ENCODE measurements at regions not wholly inside any gene's neighbourhood (a gene's known extent, or its start where the extent isn't known, plus 50 kb on each side); places are given as distances from the start of the nearest gene placed in this dataset.

DNA sequence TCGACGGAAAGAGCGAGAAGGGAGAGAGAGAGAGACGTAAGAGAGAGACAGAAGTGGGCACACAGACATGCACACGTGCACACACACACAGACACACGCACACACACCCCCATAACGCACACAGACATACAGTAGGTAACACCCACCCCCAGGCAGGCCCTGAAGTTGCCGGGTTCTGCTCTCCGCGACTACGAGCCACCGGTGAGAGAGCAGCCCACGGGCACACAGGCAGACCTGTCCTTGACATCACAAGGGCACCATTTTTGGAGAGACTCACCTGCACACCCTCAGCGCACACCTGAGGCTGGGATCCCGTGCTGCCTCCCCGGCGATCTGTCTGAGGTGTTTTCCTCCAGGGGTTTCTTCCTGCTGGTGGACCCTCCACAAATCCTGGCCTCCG, 1171.0 kb upstream of the PCDH10 start:
- TF ChIP-seq, protein P1, sequence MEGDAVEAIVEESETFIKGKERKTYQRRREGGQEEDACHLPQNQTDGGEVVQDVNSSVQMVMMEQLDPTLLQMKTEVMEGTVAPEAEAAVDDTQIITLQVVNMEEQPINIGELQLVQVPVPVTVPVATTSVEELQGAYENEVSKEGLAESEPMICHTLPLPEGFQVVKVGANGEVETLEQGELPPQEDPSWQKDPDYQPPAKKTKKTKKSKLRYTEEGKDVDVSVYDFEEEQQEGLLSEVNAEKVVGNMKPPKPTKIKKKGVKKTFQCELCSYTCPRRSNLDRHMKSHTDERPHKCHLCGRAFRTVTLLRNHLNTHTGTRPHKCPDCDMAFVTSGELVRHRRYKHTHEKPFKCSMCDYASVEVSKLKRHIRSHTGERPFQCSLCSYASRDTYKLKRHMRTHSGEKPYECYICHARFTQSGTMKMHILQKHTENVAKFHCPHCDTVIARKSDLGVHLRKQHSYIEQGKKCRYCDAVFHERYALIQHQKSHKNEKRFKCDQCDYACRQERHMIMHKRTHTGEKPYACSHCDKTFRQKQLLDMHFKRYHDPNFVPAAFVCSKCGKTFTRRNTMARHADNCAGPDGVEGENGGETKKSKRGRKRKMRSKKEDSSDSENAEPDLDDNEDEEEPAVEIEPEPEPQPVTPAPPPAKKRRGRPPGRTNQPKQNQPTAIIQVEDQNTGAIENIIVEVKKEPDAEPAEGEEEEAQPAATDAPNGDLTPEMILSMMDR (IDR thresholded peaks at IDR 0.05; ENCODE audit: low read depth, low read length): no peak
- TF ChIP-seq POLR2A (IDR thresholded peaks at IDR 0.05; ENCODE audit: extremely low read depth, insufficient read length): no peak
- no peak for TF ChIP-seq MYC (IDR thresholded peaks at IDR 0.05; ENCODE audit: low read depth, low read length)
- TF ChIP-seq, protein P2, sequence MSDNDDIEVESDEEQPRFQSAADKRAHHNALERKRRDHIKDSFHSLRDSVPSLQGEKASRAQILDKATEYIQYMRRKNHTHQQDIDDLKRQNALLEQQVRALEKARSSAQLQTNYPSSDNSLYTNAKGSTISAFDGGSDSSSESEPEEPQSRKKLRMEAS (IDR thresholded peaks at IDR 0.05; ENCODE audit: low read depth, low read length): no peak
